ENCODE measurements at regions not wholly inside any gene's neighbourhood (a gene's known extent, or its start where the extent isn't known, plus 50 kb on each side); places are given as distances from the start of the nearest gene placed in this dataset.
"Not testable (repeated sequence)": the region's sequence is repeated elsewhere in the genome, so short reads cannot be mapped to it uniquely, and the experiment has no call there.

DNA sequence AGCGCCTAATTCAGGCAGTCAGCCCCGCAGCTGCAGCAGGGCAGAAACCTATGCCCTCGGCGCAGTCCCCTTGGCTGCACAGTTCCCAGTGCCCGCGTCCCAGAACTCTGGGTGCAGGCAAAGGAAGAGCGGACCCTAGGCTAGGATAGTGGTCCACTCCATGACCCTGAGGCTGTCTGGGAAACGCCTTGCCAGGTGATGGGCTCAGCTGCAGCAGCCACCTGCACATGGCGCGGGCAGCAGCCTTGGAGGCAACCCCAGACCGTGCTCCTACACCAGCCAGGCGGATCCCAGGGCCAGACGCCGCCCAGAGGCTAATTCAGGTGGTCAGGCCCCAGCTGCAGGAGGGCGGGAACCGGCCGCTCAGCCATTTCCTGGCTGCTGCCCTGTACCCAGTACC lies 83.0 kb downstream of the POTEC start:
- DNase-seq: not testable (repeated sequence)

DNA sequence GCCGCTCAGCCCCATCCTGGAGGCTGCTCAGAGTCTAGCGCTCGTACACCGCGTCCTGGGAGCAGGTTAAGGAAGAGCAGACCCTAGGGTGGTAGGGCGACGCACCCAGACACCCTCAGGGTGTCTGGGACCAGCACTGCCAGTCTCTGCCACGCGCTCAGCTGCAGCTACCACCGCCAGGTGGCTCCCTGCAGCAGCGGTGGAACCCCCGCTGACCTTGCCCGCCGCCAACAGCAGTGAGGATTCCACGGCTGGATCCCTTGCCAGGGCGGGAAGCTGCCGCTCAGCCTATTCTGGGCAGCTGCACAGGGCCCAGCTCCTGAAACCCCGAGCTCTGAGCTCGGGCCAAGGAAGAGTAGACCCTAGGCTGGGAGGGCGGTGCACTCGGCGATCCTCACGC lies 83.6 kb downstream of the POTEC start:
- not testable (repeated sequence) for DNase-seq

DNA sequence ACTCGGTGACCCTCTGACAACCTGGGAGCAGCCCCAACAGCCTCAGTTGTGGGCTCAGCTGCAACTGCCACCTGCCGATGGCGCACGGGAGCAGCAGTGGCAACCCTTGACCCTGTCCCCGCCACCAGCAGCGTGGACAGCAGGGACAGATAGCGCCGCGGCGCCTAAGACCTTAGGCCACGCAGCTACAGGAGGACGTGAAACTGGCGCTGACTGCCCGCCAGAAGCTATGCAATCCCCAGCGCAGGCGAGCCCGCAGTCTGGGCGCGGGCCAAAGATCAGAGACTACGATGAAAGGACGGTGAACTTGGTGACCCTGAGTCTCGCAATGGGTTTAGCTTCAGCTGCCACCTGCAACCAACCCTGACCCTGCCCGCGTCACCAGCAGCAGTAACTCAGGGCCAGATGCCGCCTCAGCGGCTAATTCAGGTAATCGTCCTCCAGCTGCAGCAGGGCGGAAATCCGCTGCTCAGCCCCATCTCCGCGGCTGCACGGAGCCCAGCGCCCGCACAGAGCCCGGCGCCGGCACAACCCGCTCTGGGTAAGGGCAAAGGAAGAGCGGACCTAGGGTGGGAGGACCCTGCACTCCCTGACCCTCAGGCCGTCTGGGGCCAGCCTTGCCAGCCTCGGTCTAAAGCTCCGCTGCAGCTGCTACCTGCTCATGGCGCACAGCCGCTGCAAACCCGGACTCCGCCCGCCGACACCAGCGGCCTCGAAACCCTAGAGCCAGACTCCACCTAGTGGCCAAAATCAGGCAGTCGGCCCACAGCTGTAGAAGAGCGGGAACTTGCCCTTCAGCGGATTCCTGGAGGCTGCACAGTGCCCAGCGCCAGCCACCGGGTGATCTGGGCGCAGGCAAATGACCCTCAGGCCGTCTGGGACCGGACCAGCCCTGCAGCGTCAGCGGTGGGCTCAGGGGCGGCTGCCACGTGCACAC lies 85.1 kb downstream of the POTEC start:
- DNase-seq: peak; percentile 64

DNA sequence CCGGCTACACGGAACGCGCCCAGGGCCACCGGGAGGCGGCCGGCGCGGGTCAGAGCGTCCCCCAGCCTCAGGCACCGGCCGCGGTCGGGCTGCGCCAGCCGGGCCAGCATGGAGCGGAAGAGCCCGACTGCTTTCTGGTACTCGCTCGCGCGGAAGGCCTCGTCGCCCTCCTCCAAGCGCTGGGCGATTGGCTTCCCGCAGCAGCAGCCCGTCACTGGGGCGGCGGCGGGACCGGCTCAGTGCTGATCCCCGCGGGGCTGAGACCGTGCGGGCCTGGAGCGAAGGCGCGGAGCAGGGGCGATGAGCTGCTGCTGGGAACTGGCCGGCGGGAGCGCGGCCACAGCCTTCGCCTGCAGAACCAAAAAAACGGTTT lies 92.8 kb downstream of the POTEC start:
- peak; percentile 17 for DNase-seq

DNA sequence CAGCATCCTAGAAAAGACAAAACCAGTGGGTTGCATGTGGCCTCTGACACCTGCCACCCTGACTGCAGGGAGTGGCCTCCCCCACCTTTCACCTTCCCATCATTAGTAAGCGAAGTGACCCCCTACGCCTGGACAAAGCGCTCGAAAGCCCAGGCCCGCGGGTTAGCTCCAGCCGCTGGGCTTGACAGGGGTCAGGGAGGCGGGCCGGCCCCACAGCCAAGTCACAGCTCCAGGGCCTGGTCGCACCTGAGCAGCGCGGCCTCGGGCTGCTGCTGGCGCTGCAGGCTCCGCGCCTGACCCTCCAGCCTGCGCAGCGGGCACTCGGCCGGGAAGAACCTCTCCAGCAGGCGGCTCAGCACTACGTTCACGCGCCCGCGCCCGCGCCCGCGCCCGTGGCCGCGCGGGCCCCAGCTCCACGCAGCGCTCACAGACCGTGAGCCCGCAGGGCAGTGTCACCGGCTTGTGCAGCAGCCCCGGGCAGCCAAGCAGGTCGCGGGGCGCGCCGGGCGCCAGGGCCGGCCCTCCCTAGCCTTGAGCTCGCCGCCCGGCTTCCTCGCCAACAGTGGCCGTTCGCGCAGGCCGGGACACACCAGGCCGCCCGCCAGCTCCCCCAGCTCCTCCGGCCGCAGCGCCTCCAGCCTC lies 93.3 kb downstream of the POTEC start:
- not testable (repeated sequence) for DNase-seq

DNA sequence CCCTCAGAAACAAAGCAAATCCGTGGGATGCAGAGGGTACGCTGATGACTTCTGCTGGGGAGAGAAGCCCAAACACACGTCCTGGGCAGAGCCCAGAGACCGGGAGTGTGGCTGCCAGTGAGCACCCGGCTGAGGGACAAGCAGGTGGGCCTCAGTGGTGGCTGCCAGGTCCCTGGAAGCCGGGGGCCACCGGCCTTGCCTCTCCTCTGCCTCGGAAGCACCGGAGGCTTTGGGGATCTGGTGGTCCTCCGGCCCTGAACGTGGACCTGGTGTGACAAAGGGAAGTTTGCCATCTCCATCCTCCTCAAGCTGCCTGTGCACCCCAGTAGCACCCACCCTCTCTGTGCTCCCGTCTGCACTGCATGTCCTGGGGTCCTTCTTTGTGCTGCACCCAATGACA lies 94.3 kb downstream of the POTEC start:
- not testable (repeated sequence) for DNase-seq

DNA sequence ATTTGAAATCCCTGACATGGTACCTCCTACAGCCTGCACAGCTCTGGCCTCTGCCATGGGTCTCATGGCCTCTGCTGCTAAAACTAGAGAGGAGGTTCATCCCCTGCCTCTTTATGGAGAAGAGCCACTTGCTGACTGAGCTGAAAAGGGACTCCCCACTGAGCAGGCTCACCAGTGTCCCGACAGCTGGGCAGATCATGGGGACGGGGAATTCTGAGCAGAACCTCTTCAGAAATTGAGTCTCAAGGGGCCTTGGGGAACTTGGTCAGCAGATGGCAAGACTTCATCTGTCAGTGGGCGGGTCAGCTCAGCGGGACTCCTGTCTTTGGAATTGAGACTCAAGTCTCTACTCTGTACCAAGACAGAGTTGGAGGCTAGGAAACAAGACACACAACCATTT lies 95.7 kb downstream of the POTEC start:
- not testable (repeated sequence) for DNase-seq

DNA sequence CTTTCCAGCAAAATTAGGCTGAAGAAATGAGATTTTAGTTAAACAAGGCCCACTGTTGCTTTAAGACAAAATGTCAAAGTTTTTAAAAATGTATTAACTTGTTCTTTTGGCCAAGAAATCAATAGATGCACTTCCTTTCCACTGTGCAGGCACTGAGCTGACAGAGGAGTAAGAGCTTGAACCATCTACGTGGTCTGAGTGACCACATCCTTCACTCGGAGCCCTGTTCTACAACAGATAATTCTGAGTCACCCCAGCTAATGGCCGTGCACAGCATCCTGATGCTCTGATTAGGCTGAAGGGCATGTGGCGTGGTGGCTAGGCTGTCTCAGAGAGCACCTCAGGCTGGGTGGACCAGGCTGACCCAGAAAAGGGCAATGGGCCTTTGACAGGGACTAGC lies 107.9 kb downstream of the POTEC start:
- DNase-seq: not testable (repeated sequence)

DNA sequence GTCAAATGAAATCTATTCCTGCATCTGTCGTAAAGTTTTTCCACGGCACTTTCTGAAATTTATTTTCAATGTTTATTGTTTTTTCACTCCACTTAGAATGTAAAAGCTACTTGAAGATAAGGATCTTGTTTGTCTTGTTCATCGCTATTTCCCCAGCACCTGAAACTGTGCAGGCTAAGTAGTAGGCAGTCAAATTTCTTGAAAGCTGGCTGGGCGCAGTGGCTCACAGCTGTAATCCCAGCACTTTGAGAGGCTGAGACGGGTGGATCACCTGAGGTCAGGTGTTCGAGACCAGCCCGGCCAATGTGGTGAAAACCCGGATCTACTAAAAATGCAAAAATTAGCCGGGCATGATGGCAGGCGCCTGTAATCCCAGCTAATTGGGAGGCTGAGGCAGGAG lies 111.0 kb downstream of the POTEC start:
- DNase-seq: not testable (repeated sequence)

DNA sequence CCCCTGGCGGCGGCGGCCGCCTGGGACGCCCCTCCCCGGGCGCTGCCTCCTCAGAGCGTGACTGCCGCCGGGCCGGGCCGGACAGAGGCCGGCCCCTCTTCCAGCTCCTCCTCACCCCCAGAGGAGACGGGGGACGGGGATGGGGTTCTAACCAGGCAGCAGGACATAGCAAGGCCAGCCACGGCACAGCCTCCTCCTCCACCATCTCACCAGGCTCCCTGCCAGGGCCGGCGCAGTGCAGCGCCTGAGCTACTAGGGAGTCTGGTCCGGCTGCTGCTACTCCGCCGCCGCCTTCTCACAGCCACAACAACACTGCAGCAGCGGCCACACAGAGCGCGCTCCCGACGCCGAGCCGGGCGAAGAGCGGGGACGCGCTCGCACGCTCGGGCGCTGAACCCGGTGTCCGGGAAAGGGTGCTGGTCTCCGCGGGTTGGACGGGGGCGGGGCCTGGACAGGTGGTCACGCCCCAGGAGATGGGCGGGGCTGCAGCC lies 112.3 kb downstream of the POTEC start:
- peak; percentile 51 for DNase-seq

DNA sequence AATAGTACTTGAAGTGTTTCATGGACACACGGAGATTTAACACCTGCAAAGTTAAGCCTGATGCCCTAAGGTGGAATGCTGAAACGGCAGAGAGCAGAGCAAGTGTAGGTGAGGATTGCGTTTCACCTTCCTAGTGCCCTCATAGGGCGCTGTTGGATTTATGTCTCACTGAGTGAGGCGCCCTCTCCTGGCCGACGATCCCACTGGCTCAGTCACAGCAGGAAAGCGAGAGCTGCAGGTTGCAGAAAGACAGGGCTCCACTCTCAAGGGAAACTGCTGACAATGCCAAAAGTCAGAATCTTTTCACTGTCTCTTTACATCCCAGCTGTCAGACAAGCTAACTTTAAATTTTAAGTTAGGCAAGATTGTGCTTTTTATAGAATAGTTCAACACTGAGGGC lies 127.6 kb downstream of the POTEC start:
- peak; percentile 13 for DNase-seq

DNA sequence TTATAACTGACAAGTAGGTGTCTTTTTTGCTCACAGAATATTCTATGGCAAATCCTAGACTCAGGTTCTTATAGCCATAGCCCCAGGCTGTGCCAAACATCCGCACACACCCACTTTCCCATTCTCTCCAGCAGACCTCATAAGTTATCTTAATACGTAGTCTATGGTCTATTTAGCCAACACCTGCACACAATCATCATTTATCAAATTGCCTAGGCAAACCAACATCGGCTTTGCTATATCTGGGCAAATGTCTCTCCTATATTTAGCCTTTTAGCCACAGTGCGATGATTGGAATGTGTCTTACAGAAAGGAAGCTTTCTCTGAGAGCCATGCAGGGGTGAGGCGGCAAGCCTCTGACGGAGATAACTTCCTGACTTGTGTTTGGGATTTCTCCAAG lies 128.0 kb downstream of the POTEC start:
- DNase-seq: not testable (repeated sequence)

DNA sequence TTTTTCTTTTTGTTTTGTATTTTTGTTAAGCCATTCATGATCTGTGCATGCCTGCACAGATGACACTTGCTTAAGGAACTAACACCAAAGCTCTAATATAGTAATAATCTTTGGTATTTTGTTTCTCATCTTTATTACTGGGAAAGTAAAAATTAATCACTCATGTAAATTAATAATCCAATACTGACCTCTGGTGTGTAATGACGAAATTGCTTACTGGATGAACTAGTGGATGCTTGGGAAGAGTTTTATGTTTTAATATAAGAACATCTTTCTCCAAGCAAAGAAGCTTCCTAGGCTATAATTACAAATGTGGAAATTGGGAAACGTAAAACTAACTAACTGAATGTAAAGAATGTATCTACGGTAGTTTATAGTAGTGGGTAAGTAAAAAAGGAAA lies 147.9 kb downstream of the POTEC start:
- not testable (repeated sequence) for DNase-seq

DNA sequence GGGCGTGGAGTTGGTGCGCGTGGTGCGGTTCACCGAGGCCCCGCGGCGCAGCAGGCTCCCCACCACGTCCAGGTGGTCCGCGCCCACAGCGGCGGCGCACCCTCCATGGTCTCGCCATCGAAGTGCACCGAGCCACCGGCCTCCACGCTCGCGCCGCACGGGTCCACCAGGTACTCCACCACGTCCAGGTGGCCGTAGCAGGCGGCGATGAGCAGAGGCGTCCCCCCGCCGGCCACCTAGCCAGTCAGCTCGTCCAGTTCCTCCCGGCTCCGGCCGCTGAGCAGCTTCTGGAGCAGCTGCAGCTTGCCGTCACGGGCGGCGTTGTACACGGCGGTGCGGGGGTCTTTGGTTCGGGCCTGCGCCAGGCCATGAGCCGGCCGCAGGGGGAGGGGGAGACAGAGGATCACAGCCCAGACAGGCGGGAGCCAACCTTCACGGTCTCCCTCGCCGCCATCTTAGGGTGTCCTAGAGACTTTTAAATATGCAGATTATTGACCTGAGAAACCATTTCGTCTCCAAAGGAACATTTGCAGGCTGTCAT lies 149.8 kb downstream of the POTEC start:
- not testable (repeated sequence) for DNase-seq

DNA sequence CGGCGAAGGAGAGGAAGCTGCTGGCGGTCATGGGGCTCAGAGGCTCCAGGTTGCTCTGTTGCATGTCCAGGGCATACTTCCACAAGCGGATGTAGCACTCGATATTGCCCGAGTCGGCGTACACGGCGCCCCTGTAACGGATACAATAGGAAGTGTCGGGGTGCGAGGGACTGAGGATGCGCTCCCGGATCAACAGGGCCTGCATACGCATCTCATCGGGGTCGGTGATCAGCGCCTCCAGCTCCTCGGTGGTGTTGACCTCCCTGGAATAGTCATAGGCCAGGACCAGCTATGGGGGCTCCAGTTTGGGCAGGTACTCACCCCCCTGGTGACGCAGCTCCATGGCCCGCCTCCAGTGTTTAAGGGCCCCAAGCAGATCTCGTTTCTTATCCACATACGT lies 150.8 kb downstream of the POTEC start:
- not testable (repeated sequence) for DNase-seq

DNA sequence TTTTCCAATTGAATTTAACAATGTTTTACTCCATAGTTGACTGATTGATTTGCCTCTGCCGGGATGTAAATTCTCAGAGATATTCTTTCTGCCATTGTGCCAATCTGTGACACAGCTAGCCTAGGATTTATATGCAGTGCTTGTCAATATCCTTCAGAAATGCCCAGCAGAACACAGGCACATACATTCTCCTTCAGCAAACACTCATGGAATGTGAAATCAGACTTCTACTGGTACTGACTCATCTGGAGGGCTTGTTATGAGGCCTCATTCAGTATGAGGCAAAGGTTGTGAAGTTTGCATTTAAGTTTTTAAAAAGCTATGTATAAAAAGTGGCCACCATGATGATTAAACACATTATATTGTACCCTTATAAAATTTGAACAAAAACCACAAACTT lies 158.4 kb downstream of the POTEC start:
- DNase-seq: not testable (repeated sequence)

DNA sequence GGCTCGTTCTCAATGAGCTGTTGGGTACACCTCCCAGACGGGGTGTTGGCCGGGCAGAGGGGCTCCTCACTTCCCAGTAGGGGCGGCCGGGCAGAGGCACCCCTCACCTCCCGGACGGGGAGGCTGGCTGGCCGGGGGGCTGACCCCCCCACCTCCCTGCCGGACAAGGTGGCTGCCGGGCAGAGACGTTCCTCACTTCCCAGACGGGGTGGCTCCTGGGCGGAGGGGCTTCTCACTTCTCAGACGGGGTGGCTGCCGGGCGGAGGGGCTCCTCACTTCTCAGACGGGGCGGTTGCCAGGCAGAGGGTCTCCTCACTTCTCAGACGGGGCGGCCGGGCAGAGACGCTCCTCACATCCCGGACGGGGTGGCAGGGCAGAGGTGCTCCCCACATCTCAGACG lies 160.7 kb downstream of the POTEC start:
- not testable (repeated sequence) for DNase-seq

DNA sequence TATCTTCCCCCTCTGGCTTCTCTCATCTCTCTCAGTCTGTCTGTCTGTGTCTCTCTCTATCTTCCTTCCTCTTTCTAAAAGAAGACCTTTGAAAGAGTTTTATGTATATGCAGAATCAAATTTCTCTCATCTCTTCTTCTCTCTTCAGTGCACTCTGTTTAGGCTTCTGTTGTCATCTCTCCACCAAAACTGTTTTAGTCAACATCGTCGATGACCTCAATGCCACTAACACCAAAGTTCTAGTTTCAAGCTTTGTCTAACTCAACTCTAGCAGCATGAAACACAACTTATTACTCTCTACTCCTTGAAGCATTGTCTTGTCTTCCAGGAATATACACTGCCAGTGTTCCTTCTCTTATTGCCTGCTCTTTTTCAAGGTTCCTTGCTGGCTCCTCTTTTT lies 163.9 kb downstream of the POTEC start:
- not testable (repeated sequence) for DNase-seq

DNA sequence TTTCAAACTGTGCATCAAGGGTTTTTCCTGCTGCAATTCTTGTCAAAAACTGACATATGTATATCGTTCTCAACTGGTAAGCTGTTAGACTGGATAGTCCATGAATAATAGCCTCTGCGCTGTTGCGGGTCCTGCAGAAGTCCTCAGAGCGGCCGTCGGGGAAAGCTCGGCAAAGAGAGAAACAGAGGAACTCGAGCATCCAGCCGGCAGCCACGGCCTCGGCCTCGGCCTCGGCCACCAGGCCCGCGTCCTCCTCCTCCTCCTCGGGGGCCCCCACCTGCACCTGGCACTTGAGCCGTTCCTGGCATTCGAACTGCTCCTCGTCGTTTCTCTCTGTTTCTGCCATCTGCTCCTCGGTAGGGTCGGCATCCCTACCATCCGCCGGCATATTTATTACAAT lies 165.0 kb downstream of the POTEC start:
- DNase-seq: not testable (repeated sequence)

DNA sequence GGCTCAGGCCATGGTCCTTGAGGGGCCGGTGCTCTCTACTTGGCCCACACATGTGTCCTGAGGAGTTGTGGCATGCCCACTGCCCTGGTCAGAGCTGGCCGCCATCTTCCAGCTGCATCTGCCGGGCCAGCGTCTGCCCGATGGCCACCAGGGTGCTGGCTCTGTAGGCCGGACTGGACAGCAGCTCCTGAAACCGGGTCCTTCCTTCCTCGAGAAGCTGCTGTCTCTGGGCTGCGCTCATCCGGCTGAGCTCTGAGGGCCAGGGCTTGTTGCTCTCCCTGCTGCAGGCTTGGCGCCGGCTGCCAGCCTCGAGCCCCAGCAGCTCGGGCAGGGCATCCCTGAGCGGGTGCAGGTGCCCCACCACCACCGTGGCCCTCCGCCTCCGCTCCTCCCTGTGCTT lies 182.1 kb downstream of the POTEC start:
- DNase-seq: not testable (repeated sequence)

DNA sequence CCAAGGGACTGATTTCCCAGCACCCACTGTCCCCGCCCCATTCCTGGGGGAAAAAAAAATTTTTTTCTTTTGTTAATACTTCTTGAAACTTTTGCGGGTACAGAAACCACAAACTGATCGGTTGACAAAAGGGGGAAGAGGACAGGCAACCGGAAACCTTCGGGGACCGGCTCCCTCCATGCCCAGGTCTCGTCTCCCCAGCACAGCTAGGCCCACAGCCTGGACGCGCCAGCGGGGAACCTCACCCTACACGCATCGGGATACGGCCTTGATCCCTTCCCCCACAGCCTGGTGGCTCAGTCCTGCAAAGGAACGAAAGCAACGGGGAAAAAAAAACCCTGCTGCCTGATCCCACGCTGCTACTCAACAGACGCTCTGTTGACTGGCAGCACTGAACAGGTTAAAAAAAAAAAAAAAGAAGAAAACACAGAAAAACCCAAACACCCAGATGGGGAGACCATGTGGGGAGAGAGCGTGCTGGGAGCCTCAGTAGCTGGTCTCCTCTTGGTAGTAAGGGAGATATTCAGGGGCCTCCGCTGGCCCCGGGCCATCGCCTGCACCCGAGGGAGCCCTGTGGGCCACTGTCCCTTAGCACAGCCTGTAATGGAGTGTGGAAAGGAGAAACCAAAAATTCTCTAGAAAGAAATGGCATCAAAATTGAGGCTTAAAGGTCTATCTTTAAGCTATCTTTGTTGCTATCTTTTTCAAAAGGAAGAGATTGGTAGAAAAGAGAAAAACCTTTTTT lies 185.7 kb downstream of the POTEC start:
- DNase-seq: not testable (repeated sequence)

DNA sequence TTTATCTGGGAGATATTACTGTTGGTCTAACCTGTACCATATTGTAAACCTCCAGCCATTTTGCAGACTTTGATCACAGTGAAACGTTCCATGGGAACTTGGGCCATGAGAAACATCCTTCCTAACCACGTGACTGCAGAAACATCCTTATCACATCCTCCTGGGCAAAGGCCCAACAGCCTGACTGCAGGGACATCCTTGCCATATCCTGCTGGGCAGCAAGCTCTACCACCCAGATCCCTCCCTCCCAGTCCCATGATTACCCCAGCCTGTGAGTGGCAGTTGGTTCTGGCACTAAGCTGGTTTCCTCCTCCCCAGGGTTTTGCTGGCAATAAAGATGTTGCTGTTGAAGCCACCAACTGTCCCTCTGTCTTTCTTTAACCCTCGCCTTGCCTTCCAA lies 201.2 kb downstream of the POTEC start:
- not testable (repeated sequence) for DNase-seq

DNA sequence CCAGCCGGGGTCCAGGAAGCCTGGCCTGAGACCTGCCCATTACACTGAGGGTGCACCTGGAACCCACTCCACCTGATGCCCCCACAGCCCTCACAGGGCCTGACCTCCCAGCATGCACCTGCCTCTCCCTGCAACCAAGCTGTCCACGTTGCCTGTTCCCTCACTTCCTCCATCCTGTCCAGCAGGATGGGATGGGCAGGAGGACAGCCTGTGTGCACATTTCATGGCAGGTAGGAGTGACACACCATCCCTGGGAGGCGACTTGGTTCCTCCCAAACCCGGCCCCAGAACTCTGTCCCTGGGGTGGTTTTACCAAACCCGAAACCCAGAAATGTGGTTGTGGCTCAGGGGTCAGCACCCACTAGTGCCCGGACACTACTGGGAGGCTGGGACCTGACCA lies 203.8 kb upstream of the ZNF519 start:
- not testable (repeated sequence) for DNase-seq

Data from activated gamma-delta T cell treated with Interleukin-2 at 50 U/mL for 16 hours (primary cell).